ENCODE measurements at regions not wholly inside any gene's neighbourhood (a gene's known extent, or its start where the extent isn't known, plus 50 kb on each side); places are given as distances from the start of the nearest gene placed in this dataset.
A peak's percentile ranks its signal among the peaks of the same experiment; 100 is the strongest.

GRCh38 chr7:155225095-155225494, 72.6 kb upstream of the INSIG1 start:
- DNase-seq (ENCODE audit: low read depth in 1 of 2, low spot score in 1 of 2) = no peak
- in situ Hi-C loops (cut with HindIII; ENCODE audit: low pct_unique_long_range_greater_than_20kb, low sequenced_read_pairs) = no loop called here
- no peak for TF ChIP-seq JUND (IDR thresholded peaks at IDR 0.05; ENCODE audit: low read depth)

- no peak for DNase-seq (ENCODE audit: low read depth in 1 of 2, low spot score in 1 of 2)
- TF ChIP-seq JUND (IDR thresholded peaks at IDR 0.05; ENCODE audit: low read depth) = no peak
- in situ Hi-C loops (cut with HindIII; ENCODE audit: low pct_unique_long_range_greater_than_20kb, low sequenced_read_pairs) = no loop called here
Observed at GRCh38 chr7:155225516-155225915, 72.2 kb upstream of the INSIG1 start.

- in situ Hi-C loops (cut with HindIII; ENCODE audit: low pct_unique_long_range_greater_than_20kb, low sequenced_read_pairs) = no loop called here
- TF ChIP-seq JUND (IDR thresholded peaks at IDR 0.05; ENCODE audit: low read depth) = no peak
- DNase-seq (ENCODE audit: low read depth in 1 of 2, low spot score in 1 of 2) = no peak
Observed at GRCh38 chr7:155226261-155227003, 71.2 kb upstream of the INSIG1 start.

- no peak for TF ChIP-seq JUND (IDR thresholded peaks at IDR 0.05; ENCODE audit: low read depth)
- DNase-seq (ENCODE audit: low read depth in 1 of 2, low spot score in 1 of 2) = no peak
- in situ Hi-C loops (cut with HindIII; ENCODE audit: low pct_unique_long_range_greater_than_20kb, low sequenced_read_pairs) = no loop called here
Observed at GRCh38 chr7:155227004-155227787, 70.5 kb upstream of the INSIG1 start.

- DNase-seq (ENCODE audit: low read depth in 1 of 2, low spot score in 1 of 2) = no peak
- TF ChIP-seq JUND (IDR thresholded peaks at IDR 0.05; ENCODE audit: low read depth) = no peak
- in situ Hi-C loops (cut with HindIII; ENCODE audit: low pct_unique_long_range_greater_than_20kb, low sequenced_read_pairs) = no loop called here
Observed at GRCh38 chr7:155227788-155228458, 69.8 kb upstream of the INSIG1 start.

GRCh38 chr7:155228459-155228845, 69.2 kb upstream of the INSIG1 start:
- no peak for TF ChIP-seq JUND (IDR thresholded peaks at IDR 0.05; ENCODE audit: low read depth)
- no peak for DNase-seq (ENCODE audit: low read depth in 1 of 2, low spot score in 1 of 2)
- in situ Hi-C loops (cut with HindIII; ENCODE audit: low pct_unique_long_range_greater_than_20kb, low sequenced_read_pairs) = no loop called here

- no peak for DNase-seq (ENCODE audit: low read depth in 1 of 2, low spot score in 1 of 2)
- in situ Hi-C loops (cut with HindIII; ENCODE audit: low pct_unique_long_range_greater_than_20kb, low sequenced_read_pairs) = no loop called here
- TF ChIP-seq JUND (IDR thresholded peaks at IDR 0.05; ENCODE audit: low read depth) = no peak
Observed at GRCh38 chr7:155228894-155229293, 68.8 kb upstream of the INSIG1 start.

GRCh38 chr7:155229548-155230168, 68.0 kb upstream of the INSIG1 start:
- in situ Hi-C loops (cut with HindIII; ENCODE audit: low pct_unique_long_range_greater_than_20kb, low sequenced_read_pairs) = no loop called here
- TF ChIP-seq JUND (IDR thresholded peaks at IDR 0.05; ENCODE audit: low read depth) = no peak
- no peak for DNase-seq (ENCODE audit: low read depth in 1 of 2, low spot score in 1 of 2)

- in situ Hi-C loops (cut with HindIII; ENCODE audit: low pct_unique_long_range_greater_than_20kb, low sequenced_read_pairs) = no loop called here
- TF ChIP-seq JUND (IDR thresholded peaks at IDR 0.05; ENCODE audit: low read depth) = no peak
- DNase-seq (ENCODE audit: low read depth in 1 of 2, low spot score in 1 of 2) = peak in 1 of 2 experiments; percentile 19
Observed at GRCh38 chr7:155230169-155230593, 67.5 kb upstream of the INSIG1 start.

GRCh38 chr7:155231241-155231800, 66.4 kb upstream of the INSIG1 start:
- no peak for DNase-seq (ENCODE audit: low read depth in 1 of 2, low spot score in 1 of 2)
- in situ Hi-C loops (cut with HindIII; ENCODE audit: low pct_unique_long_range_greater_than_20kb, low sequenced_read_pairs) = no loop called here
- no peak for TF ChIP-seq JUND (IDR thresholded peaks at IDR 0.05; ENCODE audit: low read depth)

- in situ Hi-C loops (cut with HindIII; ENCODE audit: low pct_unique_long_range_greater_than_20kb, low sequenced_read_pairs) = no loop called here
- no peak for DNase-seq (ENCODE audit: low read depth in 1 of 2, low spot score in 1 of 2)
- TF ChIP-seq JUND (IDR thresholded peaks at IDR 0.05; ENCODE audit: low read depth) = no peak
Observed at GRCh38 chr7:155231941-155232340, 65.7 kb upstream of the INSIG1 start.

GRCh38 chr7:155232911-155233310, 64.8 kb upstream of the INSIG1 start:
- in situ Hi-C loops (cut with HindIII; ENCODE audit: low pct_unique_long_range_greater_than_20kb, low sequenced_read_pairs) = no loop called here

More at GRCh38 chr7:155232911-155233310, 64.8 kb upstream of the INSIG1 start:
- no peak for TF ChIP-seq JUND (IDR thresholded peaks at IDR 0.05; ENCODE audit: low read depth)
- DNase-seq (ENCODE audit: low read depth in 1 of 2, low spot score in 1 of 2) = no peak
